Spleen (tissue), 11 donors: ENCODE measurements at regions not wholly inside any gene's neighbourhood (a gene's known extent, or its start where the extent isn't known, plus 50 kb on each side); places are given as distances from the start of the nearest gene placed in this dataset.

Source experiments
- DNase-seq: peaks from one replicate; pipeline ENCODE4 v3.0.0-alpha.2; 2020
- H3K27ac ChIP-seq, 8 donors: fragments of 200-600 bp; sonication (generic) in 7 of 8; 1 replicate in 4 of 8; 2 replicates in 4 of 8; pipeline versions ENCODE4 v1.5.0 to v1.8.0; 2016 to 2021; ENCODE audit warnings: inconsistent platforms in 4 of 8, mild to moderate bottlenecking in 4 of 8, moderate library complexity in 1 of 8
- H3K27me3 ChIP-seq, 7 donors: fragments of 200-600 bp; sonication (generic) in 6 of 7; replicated peaks in 1 of 7; 1 replicate in 4 of 7; 2 replicates in 3 of 7; pipeline versions ENCODE4 v1.5.0 to v1.8.0; 2016 to 2021; ENCODE audit warnings: inconsistent platforms in 3 of 7, mild to moderate bottlenecking in 1 of 7
- H3K36me3 ChIP-seq, 6 donors: fragments of 200-600 bp; sonication (generic) in 5 of 6; 1 replicate in 4 of 6; 2 replicates in 2 of 6; pipeline versions ENCODE4 v1.5.0 to v1.8.0; 2016 to 2021; ENCODE audit warnings: inconsistent platforms in 2 of 6
- H3K4me1 ChIP-seq, 6 donors: fragments of 200-600 bp; sonication (generic) in 5 of 6; 1 replicate in 3 of 6; 2 replicates in 3 of 6; pipeline versions ENCODE4 v1.5.0 to v1.8.0; 2016 to 2021; ENCODE audit warnings: inconsistent platforms in 3 of 6
- H3K4me3 ChIP-seq, 8 donors: fragments of 200-600 bp; sonication (generic) in 7 of 8; 1 replicate in 4 of 8; 2 replicates in 4 of 8; pipeline versions ENCODE4 v1.5.0 to v1.8.0; 2016 to 2021; ENCODE audit warnings: inconsistent platforms in 4 of 8, mild to moderate bottlenecking in 4 of 8, moderate library complexity in 2 of 8
- H3K9me3 ChIP-seq, 8 donors: fragments of 200-600 bp; sonication (generic) in 7 of 8; 1 replicate in 4 of 8; 2 replicates in 4 of 8; pipeline versions ENCODE4 v1.5.0 to v1.8.0; 2016 to 2021; ENCODE audit warnings: inconsistent platforms in 4 of 8
- POLR2A ChIP-seq, 3 donors: fragments of 450-650 bp; IDR thresholded peaks; one replicate each; pipeline ENCODE4 v1.5.1; 2017; ENCODE audit warnings: antibody characterized with exemption in 3 of 3, mild to moderate bottlenecking in 1 of 3
- POLR2AphosphoS5 ChIP-seq, 3 donors: sonication (generic); formaldehyde crosslinking; IDR thresholded peaks; one replicate each; pipeline ENCODE4 v1.5.1; 2017; ENCODE audit warnings: antibody characterized with exemption in 3 of 3
- WGBS, 5 donors: extraction: QIAGEN DNeasy Blood & Tissue Kit in 3 of 5; methylation state at CpG; one replicate each; pipeline versions ENCODE4 v1.1.5 to v1.1.7; 2013 to 2018; 5-methylcytosine and 5-hydroxymethylcytosine counted together
- intact Hi-C: fragments of 100-400 bp; cut with DNase I; formaldehyde crosslinking; loops from one replicate; pipeline ENCODE4 v1.15.0; 2023; ENCODE audit warnings: low total_unique reads
- TF ChIP-seq, protein P1 (sequence below), 11 experiments: fragments of 200-600 bp in 7 of 11; fragments of 450-650 bp in 4 of 11; sonication (generic) in 4 of 11; IDR thresholded peaks in 8 of 11; conservative IDR thresholded peaks in 3 of 11; 1 replicate in 7 of 11; 2 replicates in 4 of 11; pipeline versions ENCODE4 v1.4.0 to v1.8.0; 2016 to 2021; ENCODE audit warnings: antibody characterized with exemption in 11 of 11, inconsistent platforms in 4 of 11, mild to moderate bottlenecking in 1 of 11
- donor health status: healthy with polysubstance abuse.
- donor health status: DM: no; HTN: no; CAD: no; lungs with moderate emphysema.
- donor health status: DM: no; HTN: no; CAD: no.
- donor health status: Bipolar disorder and iron deficiency.
- donor health status: healthy.
- donor health status: DM: no; HTN: no; CAD: no.
- donor health status: DM: yes; HTN: yes; CAD: no.

GRCh38 chr16:79932572-79932971, 332.0 kb upstream of the MAF start:
- DNase-seq: no peak
- H3K9me3 ChIP-seq: no peaks in the 10 kb centered on the region
- H3K4me1 ChIP-seq: no peaks in the 10 kb centered on the region
- intact Hi-C loops: no loop called here
- no peak for TF ChIP-seq POLR2AphosphoS5 (IDR thresholded peaks at IDR 0.05)
- TF ChIP-seq POLR2A (IDR thresholded peaks at IDR 0.05): no peak
- TF ChIP-seq, protein P1, sequence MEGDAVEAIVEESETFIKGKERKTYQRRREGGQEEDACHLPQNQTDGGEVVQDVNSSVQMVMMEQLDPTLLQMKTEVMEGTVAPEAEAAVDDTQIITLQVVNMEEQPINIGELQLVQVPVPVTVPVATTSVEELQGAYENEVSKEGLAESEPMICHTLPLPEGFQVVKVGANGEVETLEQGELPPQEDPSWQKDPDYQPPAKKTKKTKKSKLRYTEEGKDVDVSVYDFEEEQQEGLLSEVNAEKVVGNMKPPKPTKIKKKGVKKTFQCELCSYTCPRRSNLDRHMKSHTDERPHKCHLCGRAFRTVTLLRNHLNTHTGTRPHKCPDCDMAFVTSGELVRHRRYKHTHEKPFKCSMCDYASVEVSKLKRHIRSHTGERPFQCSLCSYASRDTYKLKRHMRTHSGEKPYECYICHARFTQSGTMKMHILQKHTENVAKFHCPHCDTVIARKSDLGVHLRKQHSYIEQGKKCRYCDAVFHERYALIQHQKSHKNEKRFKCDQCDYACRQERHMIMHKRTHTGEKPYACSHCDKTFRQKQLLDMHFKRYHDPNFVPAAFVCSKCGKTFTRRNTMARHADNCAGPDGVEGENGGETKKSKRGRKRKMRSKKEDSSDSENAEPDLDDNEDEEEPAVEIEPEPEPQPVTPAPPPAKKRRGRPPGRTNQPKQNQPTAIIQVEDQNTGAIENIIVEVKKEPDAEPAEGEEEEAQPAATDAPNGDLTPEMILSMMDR (IDR thresholded peaks at IDR 0.05 in 8 of 11, conservative IDR thresholded peaks at IDR 0.05 in 3 of 11): no peak
- WGBS, 5 donors: 65 to 86% (median 75%) methylated on average over 2 of the region's 2 CpGs
- no peak overlapping the region for H3K4me3 ChIP-seq
- H3K27me3 ChIP-seq: peaks cover 0 to 8% (median 0%) of the 10 kb centered on the region in 7 donors
- no peaks in the 10 kb centered on the region for H3K36me3 ChIP-seq
- no peak overlapping the region for H3K27ac ChIP-seq

DNA sequence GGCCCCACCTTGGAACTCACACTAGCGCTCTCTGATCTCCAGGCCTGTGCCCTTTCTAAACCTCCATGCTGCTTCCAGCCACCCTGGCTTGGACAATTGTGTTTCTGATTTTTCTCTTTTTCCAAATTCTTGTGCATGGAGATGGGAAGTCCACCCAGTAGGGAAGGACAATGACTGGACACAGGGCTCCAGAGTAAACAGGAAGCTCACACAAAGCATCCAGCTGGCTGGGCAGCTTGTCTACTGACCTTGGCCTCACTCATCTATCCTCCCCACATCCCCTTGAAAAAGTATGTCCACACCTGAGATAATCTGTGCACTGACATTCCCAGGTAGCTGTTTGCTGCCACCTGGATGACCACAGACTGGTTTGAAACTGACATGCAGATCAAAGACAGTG, 331.2 kb upstream of the MAF start:
- Histone ChIP-seq H3K9me3 (no peaks in the 10 kb centered on the region), H3K27ac (no peak overlapping the region), H3K27me3 (peaks cover 0 to 8% (median 0%) of the 10 kb centered on the region in 7 donors), H3K4me3 (no peak overlapping the region), H3K36me3 (no peaks in the 10 kb centered on the region), H3K4me1 (no peaks in the 10 kb centered on the region)
- TF ChIP-seq POLR2A (IDR thresholded peaks at IDR 0.05) (no peak), POLR2AphosphoS5 (IDR thresholded peaks at IDR 0.05) (no peak)
- TF ChIP-seq, protein P1 (IDR thresholded peaks at IDR 0.05 in 8 of 11, conservative IDR thresholded peaks at IDR 0.05 in 3 of 11): no peak
- no peak for DNase-seq
- 88 to 96% (median 94%) methylated on average over 1 of the region's 1 CpG for WGBS, 5 donors
- intact Hi-C loops: no loop called here

DNA sequence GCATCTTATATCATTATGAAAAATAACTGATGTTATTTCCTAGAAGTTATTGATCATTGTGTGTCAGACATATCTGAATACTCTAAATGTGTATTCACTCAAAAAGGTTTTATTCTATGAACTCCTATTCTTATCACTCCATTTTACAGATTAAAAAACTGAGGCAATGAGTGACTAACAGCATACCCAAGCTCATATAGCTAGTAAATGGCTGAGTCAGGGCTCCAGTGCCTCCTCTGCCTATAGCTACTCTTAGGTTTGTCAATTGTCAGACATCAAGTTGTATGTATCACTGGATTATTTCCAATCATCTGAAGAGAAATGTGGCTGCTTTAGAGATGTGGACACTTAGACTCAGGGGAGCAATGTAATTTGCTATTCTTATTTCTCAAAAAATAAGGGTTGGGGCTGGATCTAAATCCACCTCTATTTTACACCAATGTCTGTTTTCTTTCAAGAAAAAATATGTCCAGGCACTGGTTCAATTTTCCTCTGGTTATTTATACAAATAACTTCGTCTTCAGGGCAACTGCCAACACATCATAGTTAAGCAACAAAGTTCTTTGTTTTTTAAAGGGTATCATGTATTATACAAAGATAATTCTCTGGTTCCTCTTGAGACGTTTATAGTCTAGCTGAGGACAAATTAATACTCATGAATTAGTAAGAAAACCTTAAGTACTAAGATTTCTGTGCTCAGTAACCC, 328.9 kb upstream of the MAF start:
- H3K4me1 ChIP-seq: no peaks in the 10 kb centered on the region
- no peak for DNase-seq
- H3K9me3 ChIP-seq: no peaks in the 10 kb centered on the region
- intact Hi-C loops: no loop called here
- H3K36me3 ChIP-seq: no peaks in the 10 kb centered on the region
- TF ChIP-seq, protein P1 (IDR thresholded peaks at IDR 0.05 in 8 of 11, conservative IDR thresholded peaks at IDR 0.05 in 3 of 11): no peak
- TF ChIP-seq POLR2A (IDR thresholded peaks at IDR 0.05): no peak
- no peak for TF ChIP-seq POLR2AphosphoS5 (IDR thresholded peaks at IDR 0.05)
- no peaks in the 10 kb centered on the region for H3K27me3 ChIP-seq
- no peak overlapping the region for H3K4me3 ChIP-seq
- 36 to 66% (median 51%) methylated on average over 2 of the region's 2 CpGs for WGBS, 5 donors
- H3K27ac ChIP-seq: no peak overlapping the region

DNA sequence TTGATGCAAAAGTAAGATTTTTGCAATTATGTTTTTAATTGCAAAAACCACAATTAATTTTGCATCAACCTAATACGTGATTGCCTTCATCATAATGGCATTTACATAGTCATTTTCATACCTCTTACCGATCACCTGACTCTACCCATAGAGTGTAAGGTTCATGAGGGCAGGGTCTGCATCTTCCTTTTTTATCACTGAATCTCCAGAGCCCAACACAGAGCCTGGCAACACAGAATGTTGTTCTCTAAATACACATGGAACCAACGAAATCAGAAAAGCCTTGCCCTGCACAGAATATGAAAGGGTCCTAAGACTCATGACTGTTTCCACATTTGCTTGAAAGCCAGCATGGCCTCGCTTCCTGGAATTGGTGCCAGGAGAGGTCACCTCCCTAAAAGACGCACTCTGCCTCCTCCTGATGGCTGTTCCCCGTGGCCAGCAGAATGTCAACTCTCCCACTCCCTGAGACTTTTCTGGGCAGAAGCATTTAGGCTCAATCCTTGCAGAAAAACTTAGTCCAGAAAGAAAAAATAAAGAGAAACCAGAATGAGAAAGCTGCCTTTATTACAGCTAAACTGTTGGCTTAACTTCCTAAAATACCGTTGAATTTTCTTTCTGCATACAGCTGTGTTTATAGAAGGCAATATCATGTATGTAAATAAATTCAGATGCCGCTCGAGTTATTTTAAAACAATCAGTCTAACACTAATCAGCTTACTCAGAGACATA, 327.8 kb upstream of the MAF start:
- Histone ChIP-seq H3K4me3 (no peak overlapping the region), H3K9me3 (no peaks in the 10 kb centered on the region), H3K4me1 (no peaks in the 10 kb centered on the region), H3K36me3 (no peaks in the 10 kb centered on the region), H3K27me3 (no peaks in the 10 kb centered on the region), H3K27ac (no peak overlapping the region)
- no peak for DNase-seq
- TF ChIP-seq, protein P1 (IDR thresholded peaks at IDR 0.05 in 8 of 11, conservative IDR thresholded peaks at IDR 0.05 in 3 of 11): no peak
- no peak for TF ChIP-seq POLR2AphosphoS5 (IDR thresholded peaks at IDR 0.05)
- TF ChIP-seq POLR2A (IDR thresholded peaks at IDR 0.05): no peak
- intact Hi-C loops: no loop called here
- WGBS, 5 donors: 67 to 88% (median 77%) methylated on average over 9 of the region's 9 CpGs
